HG03108 (cell line): ENCODE measurements at regions not wholly inside any gene's neighbourhood (a gene's known extent, or its start where the extent isn't known, plus 50 kb on each side); places are given as distances from the start of the nearest gene placed in this dataset.

Experiments used
- ATAC-seq: cut with Tn5 transposase; IDR thresholded peaks from one replicate; pipeline ENCODE4 v1.9.1; 2021; ENCODE audit warnings: moderate library complexity; ENCODE audit not compliant: unreplicated experiment

- no peak for ATAC-seq
Measured at GRCh38 chr1:232218955-232219865, 410.7 kb downstream of the SIPA1L2 start.

GRCh38 chr1:232213928-232214327 lies 416.0 kb downstream of the SIPA1L2 start:
- no peak for ATAC-seq

- ATAC-seq: no peak
Measured at GRCh38 chr1:232212253-232212652, 417.7 kb downstream of the SIPA1L2 start.

GRCh38 chr1:232211149-232211548 lies 418.8 kb downstream of the SIPA1L2 start:
- ATAC-seq: no peak

GRCh38 chr1:232209357-232209756 lies 420.6 kb downstream of the SIPA1L2 start:
- no peak for ATAC-seq

DNA sequence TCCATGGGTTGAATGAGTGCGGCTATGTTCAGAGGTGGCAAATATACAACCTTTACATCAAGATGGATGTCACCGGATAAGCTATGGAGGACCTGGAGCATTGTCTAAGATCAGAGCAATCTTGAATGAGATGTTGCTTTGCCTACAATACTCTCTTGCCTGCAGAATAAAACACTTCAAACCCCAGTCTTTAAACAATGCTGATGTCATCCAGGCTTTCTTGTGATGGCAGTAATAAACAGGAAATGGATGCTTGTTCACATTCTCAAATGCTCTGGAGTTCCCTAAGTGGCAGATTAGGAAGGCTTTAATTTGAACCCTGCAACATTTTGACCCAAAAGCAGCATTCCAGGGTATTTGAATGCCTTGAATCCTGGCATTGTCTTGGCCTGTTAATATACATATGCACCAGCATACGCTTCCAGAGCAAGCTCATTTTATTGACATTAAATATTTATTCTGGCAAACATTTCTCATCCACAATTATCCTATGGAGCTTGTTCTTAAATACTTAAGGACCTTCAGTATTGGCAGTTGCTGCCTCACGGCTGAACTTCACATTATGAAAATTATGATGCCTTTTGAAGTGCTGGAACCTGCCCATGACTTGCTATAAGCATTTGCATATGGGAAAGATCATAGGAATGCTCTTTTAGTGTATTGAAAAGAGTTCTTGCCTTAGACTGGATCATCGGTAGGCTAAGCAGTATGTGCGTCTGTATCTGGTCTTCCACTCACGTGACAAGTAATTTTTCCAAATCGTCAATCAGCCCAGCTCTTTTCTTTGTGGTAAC lies 422.7 kb downstream of the SIPA1L2 start:
- no peak for ATAC-seq

GRCh38 chr1:232204269-232204668 lies 425.7 kb downstream of the SIPA1L2 start:
- ATAC-seq: no peak

GRCh38 chr1:232201024-232201423 lies 428.9 kb downstream of the SIPA1L2 start:
- ATAC-seq: no peak

GRCh38 chr1:232196042-232196441 lies 433.9 kb downstream of the SIPA1L2 start:
- ATAC-seq: no peak

DNA sequence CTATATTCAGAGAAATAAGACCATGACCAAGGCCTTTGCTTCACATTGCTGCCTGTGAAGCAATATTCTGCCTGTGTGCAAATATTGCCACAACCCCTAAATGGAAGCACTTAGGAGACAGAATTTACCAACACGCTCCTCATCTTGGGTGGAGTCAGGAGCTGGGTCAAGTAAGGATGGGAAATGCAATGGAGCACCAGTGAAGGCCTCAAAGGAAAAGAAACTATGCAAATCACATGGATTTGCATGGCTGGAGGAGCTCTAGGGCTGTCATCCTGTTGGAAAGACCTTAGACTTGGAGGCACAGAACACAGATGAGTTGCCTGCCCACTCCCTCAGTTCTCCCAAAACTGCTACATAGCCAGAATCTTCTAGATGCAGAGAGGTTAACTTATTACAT lies 435.5 kb downstream of the SIPA1L2 start:
- ATAC-seq: no peak

DNA sequence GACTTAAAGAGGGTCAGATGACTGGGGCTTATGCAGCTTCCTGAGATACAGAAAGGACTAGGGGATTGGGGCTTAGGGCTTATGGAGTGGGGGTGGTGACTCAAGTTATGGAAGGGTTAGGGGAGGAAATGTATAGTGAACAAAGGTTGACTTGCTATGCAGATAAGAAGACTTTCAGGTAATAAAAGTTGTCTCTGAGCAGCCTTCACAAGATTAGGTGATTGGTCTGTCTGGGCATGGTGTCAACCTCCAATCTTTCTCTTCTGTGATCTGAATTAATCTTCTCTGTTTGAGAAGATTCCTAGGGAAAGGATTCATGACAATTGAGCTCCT lies 436.5 kb downstream of the SIPA1L2 start:
- no peak for ATAC-seq

DNA sequence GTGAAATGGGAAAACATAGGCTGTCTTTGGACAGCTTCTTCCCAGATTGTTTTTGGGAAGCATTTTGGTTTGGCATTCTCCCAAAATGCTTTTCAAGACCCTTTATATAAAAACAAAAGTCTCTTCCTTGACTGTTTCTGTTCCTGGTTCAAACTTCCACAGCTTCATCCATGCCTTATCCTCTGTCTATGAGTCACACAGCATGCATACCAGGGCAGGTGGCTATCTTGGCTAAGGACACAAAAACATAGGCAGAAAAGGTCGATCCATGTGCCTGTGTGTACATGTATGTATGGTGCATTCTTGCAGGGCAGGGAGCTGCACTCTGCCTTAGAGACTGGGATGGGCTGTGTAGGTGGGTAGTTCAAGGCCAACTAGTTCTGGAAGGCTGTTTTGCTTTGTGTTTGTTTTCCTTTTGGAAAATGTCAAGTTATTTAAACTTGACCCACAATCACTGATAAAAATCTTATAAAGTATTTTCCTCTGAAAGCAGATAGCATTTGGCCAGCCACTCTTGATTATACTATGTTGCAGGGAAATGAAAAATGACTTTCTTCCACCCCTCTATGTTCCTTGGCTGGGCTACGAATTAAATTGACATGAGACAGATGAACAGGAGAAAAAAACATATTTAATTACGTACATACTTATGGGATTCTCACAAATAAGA lies 437.0 kb downstream of the SIPA1L2 start:
- ATAC-seq: no peak

- ATAC-seq: no peak
Measured at GRCh38 chr1:232191560-232191959, 438.4 kb downstream of the SIPA1L2 start.

GRCh38 chr1:232188318-232188717 lies 441.6 kb downstream of the SIPA1L2 start:
- no peak for ATAC-seq

GRCh38 chr1:232186931-232187330 lies 443.0 kb downstream of the SIPA1L2 start:
- ATAC-seq: no peak

GRCh38 chr1:232184561-232185530 lies 445.1 kb downstream of the SIPA1L2 start:
- no peak for ATAC-seq

GRCh38 chr1:232183802-232184201 lies 446.1 kb downstream of the SIPA1L2 start:
- no peak for ATAC-seq

DNA sequence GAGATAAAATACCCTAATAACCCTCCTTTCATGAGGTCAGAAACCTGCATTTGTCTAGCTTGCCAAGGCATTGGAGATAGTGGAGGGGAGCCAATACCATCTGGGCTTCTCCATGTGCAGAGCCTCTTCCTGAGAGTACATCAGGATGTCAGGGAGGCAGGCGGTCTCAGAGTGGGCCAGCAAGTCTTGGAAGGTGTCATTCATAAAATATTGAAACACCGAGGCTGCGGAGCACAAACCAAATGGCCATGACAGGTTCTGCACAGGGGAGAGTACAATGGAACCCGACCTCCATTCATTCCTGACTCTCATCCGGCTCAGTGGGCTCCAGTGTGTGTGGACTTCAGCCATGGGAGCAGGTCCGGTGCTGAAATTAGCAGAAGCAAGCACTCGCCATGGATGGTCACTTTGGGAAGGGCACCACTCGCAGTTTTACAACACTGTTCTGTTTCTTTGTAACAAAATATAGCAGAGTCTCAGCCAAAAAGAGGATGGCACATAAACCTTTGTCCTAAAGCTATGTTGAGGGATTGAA lies 446.6 kb downstream of the SIPA1L2 start:
- no peak for ATAC-seq

DNA sequence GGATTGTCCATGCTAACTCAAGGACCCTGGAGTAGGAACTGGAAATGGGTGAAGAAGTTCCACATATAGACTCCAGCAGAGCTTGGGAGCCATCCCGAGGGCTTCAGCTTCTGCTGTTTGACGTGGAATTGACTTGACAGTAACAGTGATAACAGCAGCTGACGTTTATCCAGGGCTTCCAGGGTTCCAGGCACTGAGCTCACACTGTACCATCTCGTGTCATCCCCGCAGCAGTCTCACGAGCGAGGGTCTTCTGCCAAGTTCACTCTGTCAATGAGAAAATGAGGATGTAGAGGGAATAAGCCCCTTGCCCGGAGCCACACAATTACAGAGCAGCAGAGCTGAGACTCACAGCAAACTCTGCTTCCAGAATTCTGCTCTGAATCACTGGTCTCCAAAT lies 447.7 kb downstream of the SIPA1L2 start:
- no peak for ATAC-seq

- ATAC-seq: no peak
Measured at GRCh38 chr1:232180779-232181136, 449.2 kb downstream of the SIPA1L2 start.
